ELR (cell line): ENCODE measurements at regions not wholly inside any gene's neighbourhood (a gene's known extent, or its start where the extent isn't known, plus 50 kb on each side); places are given as distances from the start of the nearest gene placed in this dataset.

Experiments used
- DNase-seq: peaks from one replicate; pipeline ENCODE4 v3.0.0-alpha.2; 2015; ENCODE audit warnings: low read depth

DNA sequence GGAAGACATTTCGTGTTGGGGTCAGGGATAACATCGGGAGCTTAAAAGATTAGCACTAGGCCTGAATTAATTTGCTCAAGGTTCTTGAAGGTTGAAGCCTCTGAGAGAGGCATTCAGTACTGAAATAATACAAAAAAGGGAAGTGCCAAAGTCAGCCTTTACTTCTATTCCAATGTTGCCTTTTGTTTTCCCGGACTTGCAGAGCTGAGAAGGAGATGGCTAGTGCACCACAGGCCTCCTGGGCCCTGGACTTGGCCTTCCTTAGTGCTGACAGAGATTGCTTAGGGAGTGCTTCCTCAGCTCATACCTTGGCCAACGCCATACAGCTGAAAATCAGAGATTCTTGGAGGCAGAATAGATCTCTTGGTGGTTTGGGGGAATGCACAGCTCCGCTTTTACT lies 333.6 kb upstream of the TBL1XR1 start:
- DNase-seq, result no peak

DNA sequence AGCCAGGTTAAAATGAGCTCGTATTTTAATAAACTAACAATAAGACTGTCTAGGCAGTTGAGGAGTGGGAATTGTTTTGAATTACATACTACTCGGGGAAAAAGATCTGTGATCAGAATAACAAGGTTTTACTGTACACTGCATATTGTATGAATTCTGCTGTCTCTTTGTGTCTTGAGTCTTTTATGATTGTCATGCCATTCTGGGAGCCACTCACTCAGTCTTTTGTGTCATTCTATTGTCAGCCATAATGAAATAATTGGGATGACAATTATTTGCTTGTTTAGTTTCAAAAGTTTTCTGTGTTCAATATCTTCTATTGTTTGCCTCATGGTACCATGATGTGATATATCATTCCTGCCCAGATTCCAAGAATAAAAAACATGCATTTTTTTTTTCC lies 339.6 kb upstream of the TBL1XR1 start:
- no peak for DNase-seq

DNA sequence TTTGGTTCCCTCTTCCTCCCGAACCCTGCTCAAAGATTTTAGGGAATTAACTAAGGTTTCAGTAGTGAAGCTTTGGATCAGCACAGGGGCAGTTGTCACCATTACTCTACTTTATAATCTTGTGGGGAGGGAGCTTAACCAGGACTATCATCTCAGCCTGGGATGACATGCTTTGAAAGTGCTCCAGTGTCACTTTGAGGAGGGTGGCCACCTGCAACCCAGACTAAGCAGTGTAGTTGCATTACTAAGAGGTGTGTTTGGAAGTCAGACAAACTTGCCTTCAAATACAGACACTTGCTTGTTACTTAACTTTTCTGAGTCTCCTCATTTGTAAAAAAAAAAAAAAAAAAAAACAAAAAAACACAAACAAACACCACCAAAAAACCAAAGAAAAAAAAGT lies 340.3 kb upstream of the TBL1XR1 start:
- no peak for DNase-seq

DNA sequence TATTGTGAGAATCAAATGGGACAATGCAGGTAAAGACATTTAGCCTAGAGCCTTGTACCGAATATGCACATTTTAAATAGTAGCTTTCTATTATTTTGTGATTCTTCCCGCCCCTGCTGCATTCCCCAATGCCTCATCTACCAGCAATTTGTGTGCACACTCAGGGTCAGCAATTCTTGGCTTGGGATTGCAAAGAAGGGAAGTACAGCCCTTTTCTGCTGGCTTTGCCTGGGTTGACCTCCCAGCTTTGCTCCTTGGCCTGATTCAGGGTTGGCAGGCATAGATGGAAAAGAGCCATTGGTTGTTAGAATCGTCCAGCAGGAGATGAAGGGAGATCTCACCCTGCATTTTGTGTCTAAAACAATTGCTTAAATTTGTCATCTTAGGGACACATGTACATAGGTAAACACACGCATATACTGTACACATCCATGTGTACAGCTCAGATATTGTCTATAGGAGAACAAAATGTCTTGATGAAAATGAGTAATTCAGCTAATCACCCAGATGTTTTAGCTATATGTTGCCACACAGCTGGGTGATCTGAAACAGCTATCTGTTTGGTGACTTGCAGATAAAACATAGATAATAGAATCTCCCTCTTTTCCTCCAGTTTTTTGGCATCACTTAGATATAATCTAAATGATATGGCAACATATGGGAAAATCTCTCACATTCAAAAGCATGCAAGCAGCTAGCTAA lies 340.9 kb upstream of the TBL1XR1 start:
- no peak for DNase-seq

DNA sequence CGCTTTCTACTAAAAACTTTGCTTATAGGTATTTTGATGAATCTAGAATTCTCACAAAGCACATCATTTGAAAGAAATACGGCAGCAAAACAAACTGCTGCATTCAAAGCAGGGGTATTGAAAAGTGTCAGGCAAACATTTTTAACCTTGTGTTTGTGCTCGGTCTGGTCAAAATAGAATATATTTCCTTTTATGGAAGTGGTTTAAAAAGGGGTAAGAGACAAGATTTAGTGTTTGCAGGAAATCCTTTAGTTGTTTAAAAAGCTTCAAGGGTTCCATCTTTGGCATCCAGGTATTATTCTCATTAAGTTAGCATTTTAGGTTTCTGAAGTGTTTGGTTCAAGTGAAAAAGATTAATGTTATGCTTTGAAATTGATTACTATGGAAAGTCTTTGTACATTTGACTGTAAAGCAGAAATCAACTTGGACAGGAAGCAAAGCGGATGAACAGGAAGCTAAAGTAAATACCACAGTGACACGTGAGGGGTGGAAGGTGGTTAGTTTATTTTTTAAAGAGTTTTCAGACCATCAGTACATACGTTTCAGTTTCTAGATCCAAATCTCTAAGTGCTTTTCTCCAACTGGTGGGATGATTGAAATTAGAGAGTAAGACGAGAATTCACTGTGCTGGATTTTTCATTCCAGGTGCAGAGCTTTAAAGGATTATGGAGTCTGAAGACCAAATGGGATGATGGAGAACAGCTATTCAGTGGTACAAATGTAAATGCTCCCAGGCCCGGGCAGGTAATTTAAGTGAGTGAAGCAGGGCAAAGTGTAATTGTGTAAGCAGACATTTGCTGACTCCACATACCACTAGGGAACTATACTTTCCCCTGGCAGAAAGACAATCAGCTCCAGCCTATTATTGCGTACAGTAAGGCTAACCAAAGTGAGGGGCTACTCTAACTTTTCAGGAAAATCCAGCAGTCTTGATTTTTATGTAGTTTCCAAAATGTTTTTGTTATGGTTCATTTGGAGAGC lies 341.8 kb upstream of the TBL1XR1 start:
- DNase-seq, result no peak

DNA sequence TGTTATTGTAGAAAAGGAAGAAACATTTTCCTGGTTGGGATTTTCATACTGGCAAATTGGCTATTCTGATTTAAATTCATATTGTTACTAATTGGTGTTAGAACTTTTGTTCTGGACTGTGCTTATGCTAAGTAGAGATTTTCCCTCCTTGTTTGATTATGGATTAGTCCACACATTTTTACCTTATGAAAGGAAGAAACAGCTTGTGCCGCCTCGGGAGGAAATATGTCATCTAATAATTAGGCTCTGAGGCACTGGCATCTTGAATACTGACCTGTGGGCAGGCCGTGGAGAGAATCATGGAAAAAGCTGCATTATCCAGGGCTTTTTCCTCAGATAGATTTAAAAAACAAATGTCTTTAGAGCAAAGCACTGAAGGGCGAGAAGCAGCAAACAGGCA lies 344.3 kb upstream of the TBL1XR1 start:
- no peak for DNase-seq

DNA sequence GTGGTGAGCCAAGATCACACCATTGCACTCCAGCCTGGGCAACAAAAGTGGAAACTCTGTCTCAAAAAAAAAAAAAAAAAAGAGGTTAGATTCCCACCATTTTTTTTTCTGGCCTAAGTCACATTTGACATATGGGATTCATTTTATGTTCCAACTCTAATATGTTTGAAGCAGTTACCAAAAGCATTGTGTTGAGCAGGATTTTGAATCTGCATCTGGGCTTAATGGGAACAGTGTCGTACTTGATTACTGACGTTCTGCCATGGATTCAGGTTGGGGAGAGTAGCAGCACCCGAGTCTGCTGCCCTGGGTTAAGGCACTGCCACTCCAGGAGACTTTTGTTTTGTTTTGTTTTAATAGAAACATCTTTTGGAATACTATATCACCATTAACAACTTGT lies 348.7 kb upstream of the TBL1XR1 start:
- no peak for DNase-seq

DNA sequence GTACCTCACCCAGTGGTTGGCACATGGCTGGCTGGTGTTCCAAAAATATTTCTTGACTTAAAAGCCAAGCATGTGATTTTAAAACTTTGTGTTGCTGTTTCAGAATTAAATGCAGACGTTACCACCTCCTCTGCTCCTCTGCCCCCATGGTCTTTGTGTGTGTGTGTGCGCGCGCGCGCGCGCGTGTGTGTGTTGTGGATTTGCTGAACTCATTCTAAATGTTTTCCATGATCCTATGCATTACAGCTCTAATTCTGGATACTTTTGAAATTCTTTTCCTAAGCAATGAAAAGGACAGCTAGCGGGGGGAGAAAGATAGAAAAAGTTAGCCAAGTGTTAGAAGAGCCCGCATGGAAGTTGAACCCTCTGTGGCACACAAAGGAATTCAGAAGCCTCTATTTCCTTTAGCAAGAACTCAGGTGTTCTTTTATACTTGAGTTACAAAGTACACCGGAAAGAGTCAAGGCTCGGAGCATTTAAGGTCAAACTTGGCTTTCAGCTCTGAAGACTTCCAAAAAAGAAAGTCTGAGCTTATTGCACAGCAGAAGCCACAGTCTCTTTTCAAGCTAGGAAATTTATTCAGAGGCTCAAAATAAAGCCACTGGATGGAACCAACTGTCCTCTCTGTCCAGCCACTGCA lies 350.5 kb upstream of the TBL1XR1 start:
- DNase-seq, result no peak

DNA sequence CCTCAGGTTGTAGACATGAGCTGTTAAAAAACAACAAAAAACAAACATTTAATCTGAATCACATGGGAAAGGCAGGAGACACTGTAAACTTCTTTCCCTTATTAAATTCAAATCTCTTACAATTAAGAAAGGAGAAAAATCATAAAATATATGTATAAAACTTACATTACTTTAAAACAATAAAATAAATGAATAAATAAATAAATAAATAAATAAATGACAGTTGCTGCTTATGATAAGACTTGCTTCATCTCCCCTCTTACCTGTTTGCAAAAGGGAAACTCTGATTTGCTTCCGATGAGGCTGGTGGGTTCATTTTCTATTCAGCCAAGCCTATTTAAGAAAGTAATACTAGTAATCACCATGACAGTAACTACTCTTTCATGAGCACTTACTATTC lies 353.4 kb upstream of the TBL1XR1 start:
- DNase-seq, result no peak

DNA sequence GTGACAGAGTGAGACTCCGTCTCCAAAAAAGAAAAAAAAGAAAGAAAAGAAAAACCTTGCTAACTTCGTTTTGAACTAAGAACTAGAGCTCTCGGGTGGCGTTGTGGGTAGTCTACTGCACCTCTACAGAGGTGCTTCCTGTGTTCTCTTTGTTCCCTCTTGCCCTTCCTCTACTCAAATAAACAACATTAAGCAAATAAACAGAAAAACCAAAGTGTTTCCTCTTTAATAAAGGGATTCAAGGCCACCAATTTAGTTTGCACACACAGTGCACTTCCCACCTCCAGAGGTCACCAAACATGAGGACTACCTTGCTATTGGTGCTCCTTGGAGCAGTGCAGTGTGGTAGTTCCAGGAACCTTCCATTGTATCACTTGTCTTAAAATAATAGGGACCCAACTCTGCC lies 354.2 kb upstream of the TBL1XR1 start:
- no peak for DNase-seq

DNA sequence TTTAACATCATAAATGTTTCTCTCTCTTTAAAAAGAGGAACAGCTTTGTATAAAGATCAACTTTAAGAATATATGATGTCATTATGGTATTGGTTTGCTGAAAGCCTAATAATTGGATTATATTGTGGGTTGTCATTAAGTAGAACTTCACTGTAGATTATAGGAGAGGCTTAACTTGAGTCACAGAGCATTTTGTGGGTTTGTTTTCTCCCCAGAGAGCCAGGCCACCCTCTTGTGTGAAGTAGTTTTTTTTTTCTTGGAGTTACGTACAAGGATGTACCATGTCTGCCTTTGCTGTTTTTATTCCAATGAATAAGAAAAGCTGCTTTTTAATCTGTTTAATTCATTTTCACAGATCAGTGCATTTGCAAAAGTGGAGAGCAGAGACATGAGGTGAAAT lies 354.8 kb upstream of the TBL1XR1 start:
- no peak for DNase-seq

DNA sequence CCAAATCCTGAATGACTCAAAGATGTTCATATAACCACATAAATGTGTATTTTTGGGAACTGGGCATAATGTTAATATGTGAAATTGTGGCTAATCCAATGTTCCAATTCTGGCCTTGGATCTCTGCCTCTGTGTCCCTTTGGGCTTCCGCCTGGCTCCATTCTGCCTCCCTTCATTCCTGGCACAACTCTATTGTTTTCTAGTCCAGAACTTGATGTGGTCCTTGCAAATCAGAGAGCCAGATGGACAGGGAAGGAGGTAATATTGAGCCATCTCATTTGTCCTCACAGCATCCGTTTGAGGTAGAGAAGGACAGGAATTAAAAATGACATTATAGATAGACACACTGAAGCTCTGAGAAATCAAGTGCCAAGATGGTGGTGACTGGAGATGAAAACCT lies 355.7 kb upstream of the TBL1XR1 start:
- no peak for DNase-seq

DNA sequence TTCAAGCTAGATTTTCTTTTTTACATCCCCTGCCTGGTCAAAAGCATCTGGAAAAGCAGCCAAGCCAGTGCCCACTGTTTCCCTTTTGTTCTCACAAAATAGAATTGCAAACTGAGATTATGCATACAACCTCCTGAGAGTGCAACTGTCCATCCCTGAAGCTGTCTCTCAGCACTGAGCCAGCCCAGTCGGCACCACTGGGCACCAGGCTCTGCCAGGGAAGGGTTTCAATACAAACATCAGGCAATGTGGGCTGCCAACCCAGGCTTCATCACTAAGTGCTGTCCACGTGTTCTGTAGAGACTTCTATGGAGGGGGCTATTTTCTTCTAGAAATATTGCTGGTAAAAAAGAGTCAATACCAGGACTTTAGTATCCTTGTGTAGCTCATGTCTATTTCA lies 356.3 kb upstream of the TBL1XR1 start:
- DNase-seq, result no peak

DNA sequence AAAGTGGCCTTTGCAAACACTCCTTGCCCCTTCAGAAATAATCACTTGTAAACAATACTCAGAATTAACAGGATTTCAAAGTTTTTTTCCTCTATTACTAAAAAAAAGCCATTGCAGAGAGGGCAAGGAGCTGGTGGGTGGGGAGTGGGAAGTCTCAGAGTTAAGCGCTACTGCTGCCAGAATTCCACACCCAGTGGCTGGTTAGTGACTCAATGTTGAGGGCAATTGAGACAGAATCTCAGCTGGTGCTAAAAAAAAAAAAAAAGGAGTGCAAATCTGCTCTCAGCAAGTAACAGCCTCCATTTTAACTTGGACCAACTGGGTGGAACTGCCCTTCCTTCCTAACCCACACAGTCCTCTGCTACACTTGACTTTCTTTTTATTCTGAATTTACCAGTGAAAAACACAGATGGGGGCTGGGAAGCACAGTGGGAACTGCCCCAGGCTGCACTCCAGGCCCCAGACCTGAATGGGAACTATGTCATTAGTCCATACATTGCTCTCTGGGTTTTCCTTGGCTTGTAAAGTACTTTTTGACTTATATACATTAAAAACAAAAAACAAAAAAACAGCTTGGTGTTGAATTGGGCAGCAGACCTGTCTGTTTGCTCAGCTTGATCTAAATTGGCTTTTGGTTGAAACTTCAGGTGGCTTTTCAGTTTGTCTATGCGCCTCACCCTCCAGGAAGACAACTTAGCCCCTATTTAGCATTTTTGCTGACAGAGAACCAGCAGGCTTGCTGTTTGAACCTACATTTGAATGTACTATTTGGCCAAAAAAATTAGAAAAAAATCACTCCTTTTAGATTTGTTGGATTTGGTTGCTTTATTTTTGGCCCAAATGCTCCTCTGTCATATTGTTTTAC lies 357.8 kb upstream of the TBL1XR1 start:
- peak; percentile 25 for DNase-seq

DNA sequence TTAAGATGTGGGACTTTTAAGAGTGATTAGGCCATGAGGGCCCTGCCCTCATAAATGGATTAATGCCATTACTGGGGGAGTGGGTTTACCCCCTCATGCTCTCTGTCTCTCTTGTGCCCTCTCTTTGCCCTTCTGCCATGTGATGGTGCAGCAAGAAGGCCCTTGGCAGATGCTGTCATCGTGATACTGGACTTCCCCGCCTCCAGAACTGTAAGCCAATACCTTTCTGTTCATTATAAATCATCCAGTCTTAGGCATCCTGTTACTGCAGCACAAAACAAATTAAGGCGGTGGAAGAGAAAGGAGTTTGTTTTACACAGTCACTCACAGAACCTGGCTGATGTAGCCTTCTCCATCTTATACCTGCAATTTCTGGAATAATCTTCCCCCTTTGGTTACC lies 360.3 kb upstream of the TBL1XR1 start:
- DNase-seq, result no peak

DNA sequence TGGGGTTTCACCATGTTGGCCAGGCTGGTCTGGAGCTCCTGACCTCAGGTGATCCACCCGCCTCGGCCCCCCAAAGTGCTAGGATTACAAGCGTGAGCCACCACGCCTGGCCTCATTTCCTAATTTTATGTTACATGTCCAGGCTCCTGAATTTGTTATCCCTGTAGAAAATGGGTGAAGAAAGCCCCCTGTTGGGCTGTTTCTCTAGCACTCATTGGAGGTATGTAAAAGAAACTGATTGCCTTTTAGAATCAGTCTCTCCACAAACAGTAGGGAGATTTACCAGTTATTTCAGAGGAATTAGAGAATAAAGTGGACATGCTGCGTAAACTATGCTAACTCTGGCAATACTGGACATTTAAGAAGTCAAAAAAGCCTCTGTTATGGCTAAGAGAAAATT lies 364.1 kb upstream of the TBL1XR1 start:
- no peak for DNase-seq

DNA sequence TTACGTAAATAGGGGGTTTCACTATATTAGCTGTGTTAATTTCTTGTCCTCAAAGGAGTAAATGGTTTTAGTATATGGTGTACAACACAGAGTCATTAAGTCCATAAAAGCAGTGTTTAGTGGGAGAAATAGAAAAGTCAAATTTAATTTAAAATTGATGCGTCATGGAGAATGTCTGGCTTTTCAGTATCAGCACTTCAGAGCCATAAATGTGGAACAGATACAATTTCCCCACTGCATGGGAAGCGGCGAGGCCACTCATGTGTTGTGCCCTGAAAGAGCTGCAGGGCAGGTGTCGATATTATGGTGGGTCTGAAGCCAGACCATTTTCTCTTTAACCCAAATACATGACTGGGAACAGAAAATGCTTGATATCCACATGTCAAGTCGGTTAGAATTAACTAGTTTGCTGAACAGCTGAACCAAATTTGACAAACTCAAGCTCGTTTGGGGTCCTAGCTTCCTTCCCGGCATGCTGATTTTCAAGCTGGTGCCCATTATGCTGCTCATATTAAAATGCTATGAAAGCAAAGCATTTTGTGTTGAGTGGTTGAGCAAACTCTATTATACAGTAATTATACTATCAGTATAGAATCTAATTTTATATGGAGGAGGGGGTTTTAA lies 364.6 kb upstream of the TBL1XR1 start:
- no peak for DNase-seq

DNA sequence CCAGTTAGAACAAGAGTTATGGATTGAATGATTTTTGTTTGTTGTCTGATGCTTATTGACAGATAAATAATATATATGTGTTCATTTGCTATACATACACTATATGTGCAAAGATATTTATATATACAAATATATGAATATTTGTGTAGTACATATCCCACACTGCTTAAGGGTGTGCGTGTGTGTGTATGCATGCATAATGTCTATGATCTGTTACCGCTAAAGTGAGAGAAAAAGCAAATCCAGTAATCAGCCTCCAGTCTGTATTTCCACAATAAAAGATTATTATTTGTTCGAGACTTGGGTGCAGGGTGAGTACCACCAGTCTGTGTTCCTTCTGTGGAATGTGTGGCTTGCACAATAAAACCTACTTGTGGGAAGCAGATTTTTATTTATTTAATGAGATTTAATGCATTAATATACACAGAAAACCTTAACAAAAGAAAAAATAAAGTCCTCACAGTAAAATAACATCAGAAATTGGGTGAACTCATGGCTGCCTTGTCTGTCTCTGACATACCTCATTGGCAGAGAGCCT lies 366.0 kb upstream of the TBL1XR1 start:
- no peak for DNase-seq

DNA sequence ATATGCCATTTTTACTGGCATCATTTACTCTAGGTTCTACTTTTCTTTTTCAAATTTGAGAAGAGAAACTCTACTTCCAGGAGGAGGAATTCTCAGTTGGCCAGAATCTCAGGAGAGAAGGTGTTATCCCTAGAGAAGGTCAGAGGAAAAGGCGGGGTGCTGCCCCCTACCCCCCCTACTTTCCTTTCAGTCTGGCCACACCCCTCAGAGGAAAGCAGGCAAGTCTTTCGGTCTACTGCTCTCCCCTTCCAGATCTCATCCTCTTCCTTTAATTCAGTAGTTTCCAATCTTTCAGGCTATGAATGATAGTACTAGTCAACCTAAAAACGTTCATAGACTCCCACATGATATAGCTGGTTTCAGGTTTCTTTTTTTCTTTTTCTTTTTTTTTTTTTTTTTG lies 366.5 kb upstream of the TBL1XR1 start:
- DNase-seq, result no peak

DNA sequence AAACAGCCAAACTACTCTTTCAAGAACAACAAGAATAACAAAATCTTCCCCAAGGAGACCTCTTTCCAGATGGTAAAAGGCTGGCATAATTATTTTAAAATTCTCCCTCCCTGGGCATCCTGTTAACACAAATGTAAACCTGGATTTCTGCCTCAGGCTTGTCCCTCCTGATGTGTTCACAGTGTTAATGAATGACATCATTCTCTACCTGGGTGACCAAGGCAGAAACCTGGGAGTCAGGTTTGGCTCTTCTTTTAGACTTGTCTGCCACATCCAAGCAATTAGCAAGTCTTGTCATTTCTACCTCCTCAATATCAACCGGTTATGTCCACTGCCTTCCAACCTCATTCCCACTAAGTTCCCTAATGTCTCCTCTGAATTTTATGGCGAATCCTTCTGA lies 368.7 kb upstream of the TBL1XR1 start:
- DNase-seq, result no peak

DNA sequence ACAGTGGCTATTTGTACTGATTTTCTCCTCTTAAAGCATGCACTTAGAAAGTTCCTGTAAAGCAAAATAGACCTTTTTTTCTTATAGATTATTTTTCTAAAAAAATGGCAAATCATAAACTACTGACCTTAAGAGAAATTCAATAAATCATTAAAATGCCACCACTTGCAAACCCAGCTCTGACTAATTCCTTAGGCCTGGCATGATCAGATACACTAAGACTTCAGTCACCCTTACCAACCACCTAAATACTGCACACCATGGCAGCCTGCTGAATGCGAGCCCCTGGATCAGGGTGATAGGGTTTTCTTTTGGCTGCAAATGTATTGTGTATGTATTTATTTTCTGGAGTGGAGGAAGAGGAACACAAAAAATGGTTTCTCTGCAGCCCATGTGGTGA lies 370.6 kb upstream of the TBL1XR1 start:
- peak; percentile 4 for DNase-seq
